OCI-LY3 (cell line): ENCODE measurements at regions not wholly inside any gene's neighbourhood (a gene's known extent, or its start where the extent isn't known, plus 50 kb on each side); places are given as distances from the start of the nearest gene placed in this dataset.

Experiments used
- CTCF ChIP-seq: fragments of 200-600, 300-600 bp; sonication (generic); IDR thresholded peaks from 2 replicates; pipeline ENCODE4 v1.5.1; 2014; ENCODE audit warnings: antibody characterized with exemption, low read length, low read depth
- EZH2phosphoT487 ChIP-seq: fragments of 200-600 bp; shearing (Covaris generic); IDR thresholded peaks from 2 replicates; pipeline ENCODE4 v1.6.1; 2018; ENCODE audit warnings: antibody characterized with exemption, mixed run types, low read depth

- no peak for TF ChIP-seq CTCF
- TF ChIP-seq EZH2phosphoT487, result no peak
Measured at GRCh38 chr18:28760299-28760698, 583.4 kb upstream of the CDH2 start.
